DND-41 (cell line): ENCODE measurements at regions not wholly inside any gene's neighbourhood (a gene's known extent, or its start where the extent isn't known, plus 50 kb on each side); places are given as distances from the start of the nearest gene placed in this dataset.

Experiments used
- ATAC-seq: fragments of 200-7000 bp; cut with Tn5 transposase; 3 replicates; pipeline ENCODE4 v1.9.1; 2021; ENCODE audit warnings: low read depth; ENCODE audit not compliant: insufficient read depth
- DNase-seq: peaks from one replicate; pipeline ENCODE4 v3.0.0-alpha.2; 2020
- H2AFZ ChIP-seq: 2 replicates; pipeline ENCODE4 v1.6.0; 2012; ENCODE audit warnings: low read depth, low read length
- H3K27ac ChIP-seq: 2 replicates; pipeline ENCODE4 v1.5.1; 2012; ENCODE audit warnings: low read length, inconsistent platforms
- H3K27me3 ChIP-seq: fragments of 200-600 bp; sonication (generic); 2 replicates; pipeline ENCODE4 v1.6.0; 2012; ENCODE audit warnings: low read length, mild to moderate bottlenecking, inconsistent platforms; ENCODE audit not compliant: insufficient read depth, poor library complexity
- H3K36me3 ChIP-seq: 2 replicates; pipeline ENCODE4 v1.5.1; 2012; ENCODE audit warnings: low read length, inconsistent platforms; ENCODE audit not compliant: insufficient read depth
- H3K4me1 ChIP-seq: 2 replicates; pipeline ENCODE4 v1.5.1; 2012; ENCODE audit warnings: mild to moderate bottlenecking, low read length; ENCODE audit not compliant: insufficient read depth
- H3K4me2 ChIP-seq: 2 replicates; pipeline ENCODE4 v1.6.0; 2012; ENCODE audit warnings: mild to moderate bottlenecking, moderate library complexity, low read length, inconsistent platforms; ENCODE audit not compliant: insufficient read depth
- H3K4me3 ChIP-seq, 2 experiments: fragments of 200-600 bp in 1 of 2; shearing (Covaris generic) in 1 of 2; 2 replicates each; pipeline ENCODE4 v1.5.1; 2012 to 2016; ENCODE audit warnings: inconsistent platforms in 2 of 2, low read length in 2 of 2, mild to moderate bottlenecking in 2 of 2, low read depth in 1 of 2, moderate library complexity in 1 of 2
- H3K79me2 ChIP-seq: 2 replicates; pipeline ENCODE4 v1.6.0; 2012; ENCODE audit warnings: low read length, inconsistent platforms; ENCODE audit not compliant: insufficient read depth
- H3K9ac ChIP-seq: 2 replicates; pipeline ENCODE4 v1.6.0; 2012; ENCODE audit warnings: low read depth, mild to moderate bottlenecking, inconsistent platforms, low read length, moderate library complexity
- H3K9me3 ChIP-seq: 2 replicates; pipeline ENCODE4 v1.5.1; 2012; ENCODE audit warnings: low read length, moderate library complexity, mild to moderate bottlenecking, inconsistent platforms; ENCODE audit not compliant: insufficient read depth, severe bottlenecking
- H4K20me1 ChIP-seq: 2 replicates; pipeline ENCODE4 v1.6.0; 2012; ENCODE audit warnings: low read length; ENCODE audit not compliant: insufficient read depth
- CTCF ChIP-seq: IDR thresholded peaks from 2 replicates; pipeline ENCODE4 v1.5.1; 2012; ENCODE audit warnings: borderline replicate concordance, low read length, moderate library complexity, mild to moderate bottlenecking; ENCODE audit not compliant: poor library complexity, severe bottlenecking; ENCODE audit errors: extremely low read depth
- EZH2 ChIP-seq: IDR thresholded peaks from 3 replicates; pipeline ENCODE4 v1.6.1; 2012; ENCODE audit warnings: borderline replicate concordance, low read depth, mild to moderate bottlenecking, moderate library complexity, low read length, inconsistent platforms; ENCODE audit not compliant: severe bottlenecking

- Histone ChIP-seq H3K9me3 (no peaks in the 10 kb centered on the region), H3K27me3 (peaks cover 9% of the 10 kb centered on the region), H3K4me3 (no peak overlapping the region), H3K4me1 (no peaks in the 10 kb centered on the region), H3K9ac (no peak overlapping the region), H3K79me2 (no peaks in the 10 kb centered on the region), H3K27ac (no peak overlapping the region), H3K4me2 (no peak overlapping the region), H3K36me3 (no peaks in the 10 kb centered on the region), H4K20me1 (no peaks in the 10 kb centered on the region), H2AFZ (no peak overlapping the region)
- DNase-seq (no peak), ATAC-seq (0 out of 3 replicates have a peak, but pooled peaks have one; percentile 35)
- peak; percentile 29 for TF ChIP-seq CTCF
- no peak for TF ChIP-seq EZH2
Measured at GRCh38 chr4:121277194-121278105, 103.4 kb downstream of the QRFPR start.

DNA sequence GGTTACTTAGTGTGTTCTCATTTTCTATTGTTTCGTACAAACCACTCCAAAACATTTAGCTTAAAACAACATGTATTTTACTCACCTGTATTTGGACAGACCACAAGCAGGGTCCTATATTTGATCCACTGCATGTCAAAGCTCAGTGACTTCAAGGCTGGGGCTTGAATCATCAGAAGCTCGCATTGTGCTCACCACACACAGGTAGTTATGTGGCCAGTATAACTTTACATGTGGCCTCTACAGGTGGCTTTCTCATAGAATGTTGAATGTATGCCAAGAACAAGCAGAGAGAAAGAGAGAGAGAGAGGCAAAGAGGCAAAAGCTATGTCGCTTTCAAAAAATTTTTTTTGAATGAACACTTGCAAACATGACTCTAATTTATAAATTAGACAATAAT lies 107.6 kb downstream of the QRFPR start:
- H3K4me1 ChIP-seq = no peaks in the 10 kb centered on the region
- DNase-seq = no peak
- H2AFZ ChIP-seq = no peak overlapping the region
- no peak overlapping the region for H3K9ac ChIP-seq
- no peaks in the 10 kb centered on the region for H3K79me2 ChIP-seq
- ATAC-seq = no peak
- H3K9me3 ChIP-seq = no peaks in the 10 kb centered on the region
- H3K4me3 ChIP-seq = no peak overlapping the region
- no peak for TF ChIP-seq CTCF
- no peak for TF ChIP-seq EZH2
- no peak overlapping the region for H3K4me2 ChIP-seq
- peaks cover 9% of the 10 kb centered on the region for H3K27me3 ChIP-seq
- no peaks in the 10 kb centered on the region for H3K36me3 ChIP-seq
- H4K20me1 ChIP-seq = no peaks in the 10 kb centered on the region
- no peak overlapping the region for H3K27ac ChIP-seq

DNA sequence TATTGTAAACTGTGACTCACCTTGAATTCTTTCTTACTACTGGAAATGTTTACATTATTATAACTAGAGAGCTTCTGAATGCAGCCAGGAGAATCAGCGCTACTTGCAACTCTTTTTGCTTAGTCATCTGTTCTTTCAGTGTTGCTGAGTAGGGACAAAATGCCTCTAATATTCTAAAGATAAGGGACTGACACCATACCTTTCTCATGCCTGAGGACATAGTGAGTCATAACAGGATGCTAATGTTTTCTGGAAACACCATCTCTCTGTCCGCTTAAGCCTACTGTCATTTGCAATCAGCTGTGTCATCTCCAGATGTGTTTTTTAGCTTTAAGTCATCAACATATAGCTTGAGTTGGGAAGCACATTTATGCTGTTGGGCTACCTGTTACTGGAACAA lies 108.3 kb downstream of the QRFPR start:
- Histone ChIP-seq H3K4me3 (no peak overlapping the region), H3K9me3 (no peaks in the 10 kb centered on the region), H4K20me1 (no peaks in the 10 kb centered on the region), H3K4me2 (no peak overlapping the region), H2AFZ (no peak overlapping the region), H3K36me3 (no peaks in the 10 kb centered on the region), H3K27ac (no peak overlapping the region), H3K79me2 (no peaks in the 10 kb centered on the region), H3K27me3 (peaks cover 6% of the 10 kb centered on the region), H3K9ac (no peak overlapping the region), H3K4me1 (no peaks in the 10 kb centered on the region)
- DNase-seq (no peak), ATAC-seq (no peak)
- TF ChIP-seq EZH2 (no peak), CTCF (no peak)
